ENCODE measurements at regions not wholly inside any gene's neighbourhood (a gene's known extent, or its start where the extent isn't known, plus 50 kb on each side); places are given as distances from the start of the nearest gene placed in this dataset.
"Not testable (repeated sequence)": the region's sequence is repeated elsewhere in the genome, so short reads cannot be mapped to it uniquely, and the experiment has no call there.

- not testable (repeated sequence) for TF ChIP-seq ZNF660 (CRISPR knock-in tag; IDR thresholded peaks at IDR 0.05; ENCODE audit: borderline replicate concordance, low read depth); FOSL1 (CRISPR knock-in tag; IDR thresholded peaks at IDR 0.05; ENCODE audit: borderline replicate concordance); NFYB (CRISPR knock-in tag; IDR thresholded peaks at IDR 0.05); CTCF (CRISPR knock-in tag; IDR thresholded peaks at IDR 0.05); CBX1 (IDR thresholded peaks at IDR 0.05; ENCODE audit: low read depth); PCBP1 (IDR thresholded peaks at IDR 0.05; ENCODE audit: borderline replicate concordance, low read depth, low read length); REPIN1 (CRISPR knock-in tag; IDR thresholded peaks at IDR 0.05; ENCODE audit: borderline replicate concordance, low read depth); NFE2L1 (CRISPR knock-in tag; IDR thresholded peaks at IDR 0.05; ENCODE audit: borderline replicate concordance); ZNF782 (CRISPR knock-in tag; IDR thresholded peaks at IDR 0.05; ENCODE audit: borderline replicate concordance); ZNF331 (CRISPR knock-in tag; IDR thresholded peaks at IDR 0.05); ATF6 (CRISPR knock-in tag; conservative IDR thresholded peaks at IDR 0.05); SP2 (CRISPR knock-in tag; IDR thresholded peaks at IDR 0.05); POLR2AphosphoS5 (IDR thresholded peaks at IDR 0.05; ENCODE audit: low read depth, low read length); ZNF678 (CRISPR knock-in tag; IDR thresholded peaks at IDR 0.05)
Measured at GRCh38 chr7:91576459-91576858, 304.0 kb downstream of the MTERF1 start.

Data from HepG2 (cell line).